NB4 (cell line): ENCODE measurements at regions not wholly inside any gene's neighbourhood (a gene's known extent, or its start where the extent isn't known, plus 50 kb on each side); places are given as distances from the start of the nearest gene placed in this dataset.

Experiments
- DNase-seq: peaks from one replicate; pipeline ENCODE4 v3.0.0; 2010; ENCODE audit warnings: low read depth
- H3K4me3 ChIP-seq: one replicate; pipeline ENCODE4 v1.5.1; 2011; ENCODE audit warnings: mild to moderate bottlenecking, low read depth, low read length, moderate library complexity
- MAX ChIP-seq: IDR thresholded peaks from 2 replicates; pipeline ENCODE4 v1.6.1; 2011; ENCODE audit warnings: low read depth, low read length
- MYC ChIP-seq: IDR thresholded peaks from 2 replicates; pipeline ENCODE4 v1.6.1; 2011; ENCODE audit warnings: low read depth, low read length
- POLR2A ChIP-seq: IDR thresholded peaks from 2 replicates; pipeline ENCODE4 v1.6.1; 2011; ENCODE audit warnings: mild to moderate bottlenecking; ENCODE audit not compliant: insufficient read length; ENCODE audit errors: extremely low read depth
- TF ChIP-seq, protein P1 (sequence below): IDR thresholded peaks from one replicate; pipeline ENCODE4 v1.5.1; 2012; ENCODE audit warnings: low read depth, low read length

DNA sequence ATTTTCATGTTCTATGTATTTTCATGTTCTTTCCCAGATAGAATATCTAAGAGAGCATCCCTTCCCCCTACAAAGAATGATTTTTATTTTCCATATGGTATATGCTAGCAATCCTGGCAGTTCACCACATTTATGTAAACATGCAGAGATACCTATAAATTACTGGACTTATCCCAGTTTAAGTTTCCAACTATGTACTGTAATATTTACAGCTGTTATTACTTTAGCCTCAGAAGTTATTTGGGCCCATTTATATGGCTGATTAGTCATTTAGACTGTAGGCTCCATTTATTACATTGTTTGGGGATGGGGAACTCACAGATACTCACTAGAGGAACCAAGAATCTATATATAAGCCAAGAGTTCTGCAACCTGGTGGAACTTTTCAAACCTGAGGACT, 84.8 kb upstream of the WARS2 start:
- TF ChIP-seq, protein P1, sequence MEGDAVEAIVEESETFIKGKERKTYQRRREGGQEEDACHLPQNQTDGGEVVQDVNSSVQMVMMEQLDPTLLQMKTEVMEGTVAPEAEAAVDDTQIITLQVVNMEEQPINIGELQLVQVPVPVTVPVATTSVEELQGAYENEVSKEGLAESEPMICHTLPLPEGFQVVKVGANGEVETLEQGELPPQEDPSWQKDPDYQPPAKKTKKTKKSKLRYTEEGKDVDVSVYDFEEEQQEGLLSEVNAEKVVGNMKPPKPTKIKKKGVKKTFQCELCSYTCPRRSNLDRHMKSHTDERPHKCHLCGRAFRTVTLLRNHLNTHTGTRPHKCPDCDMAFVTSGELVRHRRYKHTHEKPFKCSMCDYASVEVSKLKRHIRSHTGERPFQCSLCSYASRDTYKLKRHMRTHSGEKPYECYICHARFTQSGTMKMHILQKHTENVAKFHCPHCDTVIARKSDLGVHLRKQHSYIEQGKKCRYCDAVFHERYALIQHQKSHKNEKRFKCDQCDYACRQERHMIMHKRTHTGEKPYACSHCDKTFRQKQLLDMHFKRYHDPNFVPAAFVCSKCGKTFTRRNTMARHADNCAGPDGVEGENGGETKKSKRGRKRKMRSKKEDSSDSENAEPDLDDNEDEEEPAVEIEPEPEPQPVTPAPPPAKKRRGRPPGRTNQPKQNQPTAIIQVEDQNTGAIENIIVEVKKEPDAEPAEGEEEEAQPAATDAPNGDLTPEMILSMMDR = no peak
- TF ChIP-seq MAX (no peak), POLR2A (no peak), MYC (no peak)
- no peak overlapping the region for H3K4me3 ChIP-seq
- DNase-seq = no peak

GRCh38 chr1:119225831-119226230, 85.4 kb upstream of the WARS2 start:
- no peak for DNase-seq
- no peak overlapping the region for H3K4me3 ChIP-seq
- TF ChIP-seq POLR2A (no peak), MAX (no peak), MYC (no peak)
- TF ChIP-seq, protein P1 = no peak

DNA sequence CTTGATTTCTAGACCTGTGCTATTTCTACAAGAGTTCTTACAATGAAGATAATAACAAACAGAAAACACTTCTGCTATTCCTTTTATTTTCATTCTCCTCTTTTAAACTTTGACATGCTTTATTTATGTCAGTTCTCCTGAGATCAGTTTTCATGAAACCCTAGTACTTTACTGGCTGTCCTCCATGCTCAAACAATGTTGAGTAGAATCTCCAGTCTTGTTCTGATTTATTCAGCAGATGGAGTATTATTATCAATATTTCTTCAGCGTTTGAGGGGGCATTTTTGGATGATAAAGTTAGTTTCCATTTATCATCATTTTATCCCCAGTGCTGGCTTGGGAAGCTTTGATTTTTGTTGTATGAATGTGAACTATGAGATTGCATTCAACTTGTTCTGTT, 85.9 kb upstream of the WARS2 start:
- TF ChIP-seq MAX = no peak
- TF ChIP-seq, protein P1 = no peak
- DNase-seq = no peak
- H3K4me3 ChIP-seq = no peak overlapping the region

DNA sequence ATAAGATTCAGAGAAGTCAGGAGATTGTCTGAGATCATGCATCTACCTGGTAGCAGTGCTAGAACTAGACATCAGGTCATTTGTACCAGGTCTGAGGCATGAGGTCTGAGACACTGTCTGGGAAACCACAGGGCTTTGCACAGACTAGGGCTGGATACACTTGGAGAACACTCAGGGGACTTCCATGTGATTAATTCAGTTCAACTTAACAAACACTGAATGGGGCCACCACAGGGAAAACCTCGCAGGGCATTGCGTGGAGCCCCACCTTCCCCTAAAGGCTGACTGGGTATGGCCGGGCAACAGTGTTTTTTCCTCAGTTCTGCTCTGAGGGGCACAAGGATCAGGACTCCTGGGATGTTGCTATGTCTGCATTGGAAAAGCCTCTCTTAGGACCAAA, 86.5 kb upstream of the WARS2 start:
- TF ChIP-seq, protein P1 = no peak
- TF ChIP-seq POLR2A = no peak
- TF ChIP-seq MAX = no peak
- TF ChIP-seq MYC = no peak
- no peak for DNase-seq
- H3K4me3 ChIP-seq = no peak overlapping the region

- no peak overlapping the region for H3K4me3 ChIP-seq
- DNase-seq = no peak
- TF ChIP-seq MAX (no peak), MYC (no peak), POLR2A (no peak)
- TF ChIP-seq, protein P1 = no peak
Observed at GRCh38 chr1:119227456-119227855, 87.0 kb upstream of the WARS2 start.

DNA sequence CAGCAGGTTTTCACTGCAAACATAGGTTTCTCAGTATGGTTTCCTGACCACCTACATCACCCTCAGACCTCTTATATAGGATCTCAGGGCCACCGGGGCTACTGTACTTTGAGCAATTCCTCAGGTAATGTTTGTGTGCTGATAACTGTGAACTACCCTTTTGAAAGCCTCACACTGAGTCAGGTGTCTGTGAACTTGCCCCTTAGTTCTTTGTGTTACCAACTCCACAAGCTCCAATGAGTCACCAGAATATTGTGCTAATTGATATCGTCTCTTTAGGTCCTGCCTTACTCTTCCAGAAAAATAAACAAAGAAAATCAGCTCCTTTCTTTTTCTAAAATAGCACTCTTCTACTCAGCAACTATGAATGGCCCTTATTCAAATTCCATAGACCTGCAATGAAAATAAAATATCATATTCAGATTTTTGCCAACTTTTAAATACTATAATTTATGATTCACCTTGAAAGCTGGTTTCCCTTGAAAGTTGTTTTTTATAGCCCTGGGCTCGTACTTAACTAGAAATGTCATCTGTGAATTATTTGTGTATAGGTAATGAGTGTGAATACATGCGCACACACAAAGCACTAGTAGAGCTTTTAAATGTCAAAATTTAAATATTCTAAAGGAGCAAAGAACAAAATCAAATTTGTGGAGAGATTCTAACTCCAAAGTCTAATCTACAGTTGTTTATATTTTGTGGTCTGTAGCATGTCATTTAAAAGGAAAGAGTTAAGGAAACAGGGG, 88.1 kb upstream of the WARS2 start:
- no peak overlapping the region for H3K4me3 ChIP-seq
- no peak for TF ChIP-seq POLR2A
- no peak for DNase-seq
